Natural killer cell (primary cell): ENCODE measurements at regions not wholly inside any gene's neighbourhood (a gene's known extent, or its start where the extent isn't known, plus 50 kb on each side); places are given as distances from the start of the nearest gene placed in this dataset.
"Not testable (repeated sequence)": the region's sequence is repeated elsewhere in the genome, so short reads cannot be mapped to it uniquely, and the experiment has no call there.

ENCODE experiments used
- ATAC-seq, 3 donors: fragments of 150-1000 bp in 2 of 3; fragments of 200-7000 bp in 1 of 3; cut with Tn5 transposase; 1 replicate in 1 of 3; 2 replicates in 2 of 3; pipeline ENCODE4 v1.10.0; 2021; ENCODE audit warnings: mild to moderate bottlenecking in 2 of 3, moderate library complexity in 2 of 3
- DNase-seq, 2 donors: peaks; one replicate each; pipeline versions ENCODE4 v3.0.0 to v3.0.0-alpha.2; 2013 to 2021; ENCODE audit warnings: mixed read lengths in 1 of 2
- H3K27ac ChIP-seq: one replicate; pipeline ENCODE4 v1.5.1; 2013; ENCODE audit warnings: mild to moderate bottlenecking, low read length
- H3K27me3 ChIP-seq: one replicate; pipeline ENCODE4 v1.6.1; 2013; ENCODE audit warnings: low read length; ENCODE audit not compliant: control insufficient read depth, insufficient read depth
- H3K36me3 ChIP-seq: one replicate; pipeline ENCODE4 v1.6.1; 2013; ENCODE audit warnings: low read length; ENCODE audit not compliant: control insufficient read depth, insufficient read depth
- H3K4me1 ChIP-seq: one replicate; pipeline ENCODE4 v1.6.1; 2013; ENCODE audit warnings: low read length; ENCODE audit not compliant: control insufficient read depth, insufficient read depth
- H3K4me3 ChIP-seq: one replicate; pipeline ENCODE4 v1.5.1; 2013; ENCODE audit warnings: low read length
- H3K9me3 ChIP-seq: one replicate; pipeline ENCODE4 v1.6.1; 2013; ENCODE audit warnings: low read length; ENCODE audit not compliant: control insufficient read depth, insufficient read depth
- H3K27ac Mint-ChIP-seq, 2 donors: one replicate each; pipeline ENCODE4 v1.8.0; 2022; ENCODE audit warnings: mild to moderate bottlenecking in 2 of 2, mixed read lengths in 2 of 2, moderate library complexity in 1 of 2
- H3K27me3 Mint-ChIP-seq, 2 donors: one replicate each; pipeline ENCODE4 v1.8.0; 2022; ENCODE audit warnings: low read depth in 2 of 2, mixed read lengths in 2 of 2
- H3K36me3 Mint-ChIP-seq: one replicate; pipeline ENCODE4 v1.8.0; 2022; ENCODE audit warnings: mixed read lengths
- H3K4me1 Mint-ChIP-seq, 2 donors: one replicate each; pipeline ENCODE4 v1.8.0; 2022; ENCODE audit warnings: mixed read lengths in 2 of 2
- H3K4me3 Mint-ChIP-seq: one replicate; pipeline ENCODE4 v1.8.0; 2022; ENCODE audit warnings: mild to moderate bottlenecking, moderate library complexity, mixed read lengths
- H3K9me3 Mint-ChIP-seq, 2 donors: one replicate each; pipeline ENCODE4 v1.8.0; 2022; ENCODE audit warnings: mixed read lengths in 2 of 2
- CTCF ChIP-seq: fragments of 200-600 bp; IDR thresholded peaks from one replicate; pipeline ENCODE4 v1.8.0; 2022; ENCODE audit warnings: antibody characterized with exemption
- WGBS: methylation state at CpG from one replicate; pipeline ENCODE4 v1.1.7; 2013; ENCODE audit warnings: missing lambda C conversion rate; ENCODE audit not compliant: insufficient coverage; 5-methylcytosine and 5-hydroxymethylcytosine counted together
- intact Hi-C: fragments of 100-400 bp; cut with micrococcal nuclease; formaldehyde crosslinking; loops from one replicate; pipeline ENCODE4 v1.14.2; 2022

GRCh38 chr6:99668036-99668705 is 61.5 kb downstream of the PRDM13 start:
- no peak overlapping the region for H3K27ac Mint-ChIP-seq
- no peak overlapping the region for H3K27ac ChIP-seq
- H3K9me3 ChIP-seq = no peaks in the 10 kb centered on the region
- H3K27me3 Mint-ChIP-seq = peaks cover 9 to 14% of the 10 kb centered on the region in 2 donors
- no peaks in the 10 kb centered on the region for H3K36me3 ChIP-seq
- ATAC-seq = no peak
- H3K36me3 Mint-ChIP-seq = no peaks in the 10 kb centered on the region
- no peaks in the 10 kb centered on the region for H3K9me3 Mint-ChIP-seq
- no peak for DNase-seq
- intact Hi-C loops = no loop called here
- WGBS = 91% methylated on average over 5 of the region's 5 CpGs
- TF ChIP-seq CTCF = no peak
- H3K27me3 ChIP-seq = no peaks in the 10 kb centered on the region
- H3K4me1 ChIP-seq = no peaks in the 10 kb centered on the region
- no peaks in the 10 kb centered on the region for H3K4me1 Mint-ChIP-seq
- no peak overlapping the region for H3K4me3 Mint-ChIP-seq
- H3K4me3 ChIP-seq = no peak overlapping the region

DNA sequence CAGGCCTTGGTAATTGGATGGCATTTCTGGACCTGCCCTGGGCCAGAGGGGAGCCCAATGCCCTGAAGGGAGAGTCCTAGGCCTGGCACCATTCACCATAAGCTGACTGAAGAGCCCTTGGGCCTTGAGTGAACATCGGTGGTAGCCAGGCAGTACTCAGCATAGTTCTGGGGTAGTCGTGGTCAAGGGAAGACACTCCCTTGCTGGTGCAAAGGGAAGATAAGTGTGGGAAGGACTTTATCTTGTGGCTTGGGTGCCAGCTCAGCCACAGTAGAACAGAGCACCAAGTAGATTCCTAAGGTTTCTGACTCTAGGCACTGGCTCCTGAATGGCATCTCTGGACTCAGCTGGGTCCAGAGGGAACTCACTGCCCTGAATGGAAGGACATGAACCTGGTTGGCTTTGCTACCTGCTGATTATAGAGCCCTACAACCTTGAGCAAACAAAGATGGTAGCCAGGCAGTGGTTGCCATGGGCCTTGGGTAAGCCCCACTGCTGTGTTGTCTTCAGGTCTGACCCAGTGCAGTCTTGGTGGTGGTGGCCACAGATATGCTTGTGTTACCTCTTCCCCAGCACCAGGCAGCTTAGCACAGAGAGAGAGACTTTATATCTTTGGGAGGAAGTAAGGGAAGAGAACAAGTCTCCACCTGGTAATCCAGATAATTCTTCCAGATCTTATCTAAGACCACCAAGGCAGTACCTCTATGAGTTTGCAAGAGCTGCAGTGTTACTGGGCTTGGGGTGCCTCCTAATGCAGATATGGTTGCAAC is 83.5 kb downstream of the PRDM13 start:
- no peaks in the 10 kb centered on the region for H3K4me1 Mint-ChIP-seq
- Histone ChIP-seq H3K36me3 (no peaks in the 10 kb centered on the region), H3K27me3 (peaks cover 2% of the 10 kb centered on the region), H3K4me1 (no peaks in the 10 kb centered on the region), H3K27ac (no peak overlapping the region), H3K4me3 (no peak overlapping the region), H3K9me3 (no peaks in the 10 kb centered on the region)
- H3K27me3 Mint-ChIP-seq = peaks cover 6 to 44% of the 10 kb centered on the region in 2 donors
- H3K27ac Mint-ChIP-seq = no peak overlapping the region
- DNase-seq (no peak), ATAC-seq (no peak)
- no peaks in the 10 kb centered on the region for H3K36me3 Mint-ChIP-seq
- no peak for TF ChIP-seq CTCF
- peaks cover 4 to 6% of the 10 kb centered on the region in 2 donors for H3K9me3 Mint-ChIP-seq
- intact Hi-C loops = no loop called here
- H3K4me3 Mint-ChIP-seq = no peak overlapping the region
- WGBS = 95% methylated on average over 2 of the region's 2 CpGs

GRCh38 chr6:99702287-99702686 is 95.7 kb downstream of the PRDM13 start:
- WGBS = 93% methylated on average over 9 of the region's 9 CpGs
- H3K4me1 ChIP-seq, H3K36me3 Mint-ChIP-seq, intact Hi-C loops, DNase-seq, ATAC-seq, H3K9me3 ChIP-seq, H3K4me1 Mint-ChIP-seq, H3K9me3 Mint-ChIP-seq, H3K27ac Mint-ChIP-seq, H3K27me3 ChIP-seq, H3K36me3 ChIP-seq, H3K27ac ChIP-seq, H3K4me3 ChIP-seq, H3K4me3 Mint-ChIP-seq: not testable (repeated sequence)
- peaks cover 6 to 21% of the 10 kb centered on the region in 2 donors for H3K27me3 Mint-ChIP-seq

DNA sequence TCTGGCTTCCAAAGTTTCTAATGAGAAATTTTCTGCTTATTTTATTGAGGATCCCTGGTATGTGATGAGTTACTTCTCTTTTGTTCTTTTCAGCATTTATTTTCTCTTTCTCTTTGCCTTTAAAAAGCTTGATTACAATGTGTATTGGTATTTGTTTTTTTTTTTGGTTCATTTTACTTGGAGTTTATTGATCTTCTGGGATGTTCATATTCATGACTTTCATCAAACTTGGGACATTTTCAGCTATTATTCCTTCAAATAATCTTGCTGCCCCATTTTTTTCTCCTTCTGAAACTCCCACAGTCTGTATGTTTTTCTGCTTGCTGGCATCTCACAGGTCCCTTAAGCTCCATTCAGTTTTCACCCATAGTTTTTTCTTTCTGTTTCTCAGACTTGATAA is 102.4 kb downstream of the PRDM13 start:
- H3K36me3 Mint-ChIP-seq = no peaks in the 10 kb centered on the region
- no peak for ATAC-seq

More for the DNA sequence above, 102.4 kb downstream of the PRDM13 start:
- Mint-ChIP-seq H3K4me3 (no peak overlapping the region), H3K27ac (no peak overlapping the region), H3K27me3 (peaks cover 6 to 16% of the 10 kb centered on the region in 2 donors), H3K9me3 (peaks cover 0 to 2% of the 10 kb centered on the region in 2 donors), H3K4me1 (no peaks in the 10 kb centered on the region)
- Histone ChIP-seq H3K36me3 (no peaks in the 10 kb centered on the region), H3K4me1 (no peaks in the 10 kb centered on the region), H3K27ac (no peak overlapping the region), H3K4me3 (no peak overlapping the region), H3K9me3 (no peaks in the 10 kb centered on the region), H3K27me3 (no peaks in the 10 kb centered on the region)
- DNase-seq = no peak
- no peak for TF ChIP-seq CTCF
- intact Hi-C loops = no loop called here
